HEK293T (cell line): ENCODE measurements at regions not wholly inside any gene's neighbourhood (a gene's known extent, or its start where the extent isn't known, plus 50 kb on each side); places are given as distances from the start of the nearest gene placed in this dataset.

Experiments used
- ARNT ChIP-seq: fragments of 450-650 bp; IDR thresholded peaks from 2 replicates; pipeline ENCODE4 v1.6.1; 2017; ENCODE audit warnings: mild to moderate bottlenecking
- ELF4 ChIP-seq: fragments of 450-650 bp; IDR thresholded peaks from 2 replicates; pipeline ENCODE4 v1.6.1; 2017; ENCODE audit warnings: antibody characterized with exemption
- FOXA1 ChIP-seq: fragments of 450-650 bp; IDR thresholded peaks from 2 replicates; pipeline ENCODE4 v1.6.1; 2016; ENCODE audit warnings: mild to moderate bottlenecking
- FOXM1 ChIP-seq: fragments of 450-650 bp; IDR thresholded peaks from 2 replicates; pipeline ENCODE4 v1.6.1; 2017; ENCODE audit warnings: mild to moderate bottlenecking, borderline replicate concordance
- HDGF ChIP-seq: fragments of 450-650 bp; IDR thresholded peaks from 2 replicates; pipeline ENCODE4 v1.6.1; 2017; ENCODE audit warnings: antibody characterized with exemption, borderline replicate concordance
- L3MBTL2 ChIP-seq: fragments of 450-650 bp; conservative IDR thresholded peaks from 2 replicates; pipeline ENCODE4 v1.6.1; 2016; ENCODE audit warnings: mild to moderate bottlenecking
- LEF1 ChIP-seq: fragments of 450-650 bp; IDR thresholded peaks from 2 replicates; pipeline ENCODE4 v1.6.1; 2017; ENCODE audit warnings: mild to moderate bottlenecking, borderline replicate concordance
- NFRKB ChIP-seq: fragments of 450-650 bp; IDR thresholded peaks from 2 replicates; pipeline ENCODE4 v1.6.1; 2016; ENCODE audit warnings: mild to moderate bottlenecking, moderate library complexity
- TARDBP ChIP-seq: fragments of 450-650 bp; IDR thresholded peaks from 2 replicates; pipeline ENCODE4 v1.6.1; 2016
- ZNF384 ChIP-seq: fragments of 450-650 bp; IDR thresholded peaks from 2 replicates; pipeline ENCODE4 v1.6.1; 2016
- TF ChIP-seq, protein P1 (sequence below): fragments of 450-650 bp; IDR thresholded peaks from 2 replicates; pipeline ENCODE4 v1.6.1; 2016

DNA sequence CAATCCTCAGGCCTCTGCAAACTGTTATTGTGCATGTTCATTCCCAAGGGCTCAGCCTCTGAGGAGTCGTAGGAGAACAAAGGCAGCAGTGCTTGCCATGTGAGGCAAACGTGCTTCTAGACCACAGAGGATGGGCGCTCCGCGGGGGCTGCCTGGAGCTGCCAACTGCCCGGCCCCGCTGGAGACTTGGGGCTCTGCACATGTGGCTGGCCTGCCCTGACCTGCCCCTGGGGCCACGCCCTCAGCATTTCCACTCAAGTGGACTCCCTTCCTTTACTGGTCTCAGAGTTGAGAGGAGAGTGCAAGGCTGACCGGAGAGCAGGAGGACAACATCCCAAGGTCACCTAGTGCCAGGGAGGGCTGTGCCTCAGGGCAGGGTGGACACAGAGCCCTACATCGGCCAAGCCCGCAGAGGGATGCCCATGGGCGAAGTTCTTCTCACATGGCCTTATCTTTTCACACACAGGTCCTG lies 222.3 kb upstream of the ZNF32 start:
- TF ChIP-seq FOXA1 (no peak), LEF1 (no peak), FOXM1 (no peak), ARNT (no peak), NFRKB (no peak), ELF4 (no peak), HDGF (no peak), ZNF384 (no peak), L3MBTL2 (no peak), TARDBP (no peak)
- TF ChIP-seq, protein P1, sequence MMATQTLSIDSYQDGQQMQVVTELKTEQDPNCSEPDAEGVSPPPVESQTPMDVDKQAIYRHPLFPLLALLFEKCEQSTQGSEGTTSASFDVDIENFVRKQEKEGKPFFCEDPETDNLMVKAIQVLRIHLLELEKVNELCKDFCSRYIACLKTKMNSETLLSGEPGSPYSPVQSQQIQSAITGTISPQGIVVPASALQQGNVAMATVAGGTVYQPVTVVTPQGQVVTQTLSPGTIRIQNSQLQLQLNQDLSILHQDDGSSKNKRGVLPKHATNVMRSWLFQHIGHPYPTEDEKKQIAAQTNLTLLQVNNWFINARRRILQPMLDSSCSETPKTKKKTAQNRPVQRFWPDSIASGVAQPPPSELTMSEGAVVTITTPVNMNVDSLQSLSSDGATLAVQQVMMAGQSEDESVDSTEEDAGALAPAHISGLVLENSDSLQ = no peak
